ENCODE measurements at regions not wholly inside any gene's neighbourhood (a gene's known extent, or its start where the extent isn't known, plus 50 kb on each side); places are given as distances from the start of the nearest gene placed in this dataset.

DNA sequence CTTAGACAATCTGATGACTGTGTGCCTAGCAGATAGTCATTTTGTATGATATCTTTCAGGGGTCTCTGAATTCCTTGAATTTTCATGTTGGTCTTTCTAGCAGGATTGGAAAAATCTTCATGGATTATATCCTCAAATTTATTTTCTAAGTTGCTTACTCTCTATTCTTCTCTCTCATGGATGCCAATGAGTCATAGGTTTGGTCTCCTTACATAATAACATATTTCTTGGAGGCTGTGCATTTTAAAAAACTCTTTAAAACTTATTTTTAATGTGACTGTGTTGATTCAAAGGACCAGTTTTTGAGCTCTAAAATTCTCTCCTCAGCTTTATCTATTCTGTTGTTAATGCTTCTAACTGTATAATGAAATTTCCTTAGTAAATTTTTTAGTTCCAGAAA, 198.7 kb downstream of the AASDHPPT start:
- Histone ChIP-seq H3K4me3 (no peak overlapping the region), H4K20me1 (replicated peaks; ENCODE audit: control insufficient read depth, insufficient read depth, low read length) (no peaks in the 10 kb centered on the region), H3K9me3 (replicated peaks; ENCODE audit: control insufficient read depth, insufficient read depth, low read depth, low read length) (no peaks in the 10 kb centered on the region; the same call in 1 of the 2 replicates), H3K27me3 (ENCODE audit: control insufficient read depth in 2 of 2, insufficient read depth in 2 of 2, low read length in 2 of 2) (no peaks in the 10 kb centered on the region), H3K36me3 (ENCODE audit: control insufficient read depth, insufficient read depth, low read length) (no peaks in the 10 kb centered on the region), H3K4me1 (replicated peaks in 1 of 2; ENCODE audit: control insufficient read depth in 2 of 2, insufficient read depth in 2 of 2, low read length in 2 of 2) (no peaks in the 10 kb centered on the region), H2AFZ (ENCODE audit: low read depth, low read length) (no peak overlapping the region), H3K79me2 (ENCODE audit: control insufficient read depth, insufficient read depth, low read length) (no peaks in the 10 kb centered on the region), H3K9ac (ENCODE audit: insufficient read depth in 1 of 2, low read depth in 2 of 2, low read length in 2 of 2) (no peak overlapping the region), H3K27ac (ENCODE audit: extremely low read depth, low read depth, low read length) (no peak overlapping the region), H3K9me1 (ENCODE audit: control insufficient read depth, insufficient read depth, low read length) (no peaks in the 10 kb centered on the region), H3K4me2 (ENCODE audit: insufficient read depth, low read length) (no peak overlapping the region)
- intact Hi-C loops (cut with micrococcal nuclease) (no loop called here), in situ Hi-C loops (cut with MboI) (no loop called here)
- FAIRE-seq (no peak), DNase-seq (ENCODE audit: extremely low read depth in 1 of 4, low spot score in 3 of 4) (no peak), ATAC-seq (no peak)
- TF ChIP-seq THRAP3 (IDR thresholded peaks at IDR 0.05; ENCODE audit: borderline replicate concordance), result no peak
- TF ChIP-seq ADNP (tag; IDR thresholded peaks at IDR 0.05), result no peak
- TF ChIP-seq ARID1B (IDR thresholded peaks at IDR 0.05), result no peak
- no peak for TF ChIP-seq ZSCAN29 (IDR thresholded peaks at IDR 0.05)
- TF ChIP-seq MAFF (IDR thresholded peaks at IDR 0.05; ENCODE audit: low read length), result no peak
- TF ChIP-seq ELF4 (CRISPR knock-in tag; IDR thresholded peaks at IDR 0.05), result no peak
- TF ChIP-seq CREM (IDR thresholded peaks at IDR 0.05; ENCODE audit: low read depth), result no peak
- no peak for TF ChIP-seq ZNF197 (CRISPR knock-in tag; IDR thresholded peaks at IDR 0.05; ENCODE audit: low read depth)
- no peak for TF ChIP-seq JUND (IDR thresholded peaks at IDR 0.05; ENCODE audit: borderline replicate concordance, low read depth, low read length)
- no peak for TF ChIP-seq JUND (tag; IDR thresholded peaks at IDR 0.05; ENCODE audit: borderline replicate concordance, low read depth, low read length)
- TF ChIP-seq STAG1 (CRISPR knock-in tag; IDR thresholded peaks at IDR 0.05; ENCODE audit: borderline replicate concordance), result no peak
- TF ChIP-seq KLF13 (tag; IDR thresholded peaks at IDR 0.05; ENCODE audit: borderline replicate concordance, low read depth), result no peak
- TF ChIP-seq, protein P1, sequence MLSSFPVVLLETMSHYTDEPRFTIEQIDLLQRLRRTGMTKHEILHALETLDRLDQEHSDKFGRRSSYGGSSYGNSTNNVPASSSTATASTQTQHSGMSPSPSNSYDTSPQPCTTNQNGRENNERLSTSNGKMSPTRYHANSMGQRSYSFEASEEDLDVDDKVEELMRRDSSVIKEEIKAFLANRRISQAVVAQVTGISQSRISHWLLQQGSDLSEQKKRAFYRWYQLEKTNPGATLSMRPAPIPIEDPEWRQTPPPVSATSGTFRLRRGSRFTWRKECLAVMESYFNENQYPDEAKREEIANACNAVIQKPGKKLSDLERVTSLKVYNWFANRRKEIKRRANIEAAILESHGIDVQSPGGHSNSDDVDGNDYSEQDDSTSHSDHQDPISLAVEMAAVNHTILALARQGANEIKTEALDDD (IDR thresholded peaks at IDR 0.05), result no peak
- TF ChIP-seq BDP1 (IDR thresholded peaks at IDR 0.05; ENCODE audit: insufficient read depth, insufficient read length), result no peak
- TF ChIP-seq ELF1 (tag; IDR thresholded peaks at IDR 0.05), result no peak
- no peak for TF ChIP-seq ZNF165 (CRISPR knock-in tag; IDR thresholded peaks at IDR 0.05; ENCODE audit: borderline replicate concordance)
- no peak for TF ChIP-seq ZNF263 (CRISPR knock-in tag; IDR thresholded peaks at IDR 0.05; ENCODE audit: borderline replicate concordance)
- TF ChIP-seq, protein P2, sequence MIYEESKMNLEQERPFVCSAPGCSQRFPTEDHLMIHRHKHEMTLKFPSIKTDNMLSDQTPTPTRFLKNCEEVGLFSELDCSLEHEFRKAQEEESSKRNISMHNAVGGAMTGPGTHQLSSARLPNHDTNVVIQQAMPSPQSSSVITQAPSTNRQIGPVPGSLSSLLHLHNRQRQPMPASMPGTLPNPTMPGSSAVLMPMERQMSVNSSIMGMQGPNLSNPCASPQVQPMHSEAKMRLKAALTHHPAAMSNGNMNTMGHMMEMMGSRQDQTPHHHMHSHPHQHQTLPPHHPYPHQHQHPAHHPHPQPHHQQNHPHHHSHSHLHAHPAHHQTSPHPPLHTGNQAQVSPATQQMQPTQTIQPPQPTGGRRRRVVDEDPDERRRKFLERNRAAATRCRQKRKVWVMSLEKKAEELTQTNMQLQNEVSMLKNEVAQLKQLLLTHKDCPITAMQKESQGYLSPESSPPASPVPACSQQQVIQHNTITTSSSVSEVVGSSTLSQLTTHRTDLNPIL (CRISPR knock-in tag; IDR thresholded peaks at IDR 0.05), result no peak
- TF ChIP-seq, protein P3, sequence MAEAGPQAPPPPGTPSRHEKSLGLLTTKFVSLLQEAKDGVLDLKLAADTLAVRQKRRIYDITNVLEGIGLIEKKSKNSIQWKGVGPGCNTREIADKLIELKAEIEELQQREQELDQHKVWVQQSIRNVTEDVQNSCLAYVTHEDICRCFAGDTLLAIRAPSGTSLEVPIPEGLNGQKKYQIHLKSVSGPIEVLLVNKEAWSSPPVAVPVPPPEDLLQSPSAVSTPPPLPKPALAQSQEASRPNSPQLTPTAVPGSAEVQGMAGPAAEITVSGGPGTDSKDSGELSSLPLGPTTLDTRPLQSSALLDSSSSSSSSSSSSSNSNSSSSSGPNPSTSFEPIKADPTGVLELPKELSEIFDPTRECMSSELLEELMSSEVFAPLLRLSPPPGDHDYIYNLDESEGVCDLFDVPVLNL (CRISPR knock-in tag; IDR thresholded peaks at IDR 0.05; ENCODE audit: low read depth), result no peak
- no peak for TF ChIP-seq COPS2 (conservative IDR thresholded peaks at IDR 0.05)
- no peak for TF ChIP-seq MIER1 (IDR thresholded peaks at IDR 0.05; ENCODE audit: low read depth)
- ChIA-PET POLR2A (no interaction called here), CTCF (ENCODE audit: low intra/inter-chr PET ratio) (no interaction called here)
- BruUV-seq (replicated peaks), result no TSS peak

Data from K562 (cell line).